H1 (cell line): ENCODE measurements at regions not wholly inside any gene's neighbourhood (a gene's known extent, or its start where the extent isn't known, plus 50 kb on each side); places are given as distances from the start of the nearest gene placed in this dataset.

Source experiments
- CTCF ChIA-PET: fragments of 300-600 bp; sonication (Branson Sonifier 250); formaldehyde crosslinking; loops from one replicate; lab custom pipeline; 2021; ENCODE audit not compliant: partially characterized antibody; lab: Charles Lee
- POLR2A ChIA-PET: fragments of 300-600 bp; sonication (Branson Sonifier 250); formaldehyde crosslinking; loops from one replicate; lab custom pipeline; 2021; ENCODE audit warnings: inconsistent platforms; ENCODE audit not compliant: partially characterized antibody; lab: Charles Lee
- DNase-seq, 2 experiments: peaks; one replicate each; pipeline versions ENCODE4 v3.0.0 to v3.0.0-alpha.2; 2010 to 2022; ENCODE audit warnings: low spot score in 2 of 2, low read depth in 1 of 2, mixed read lengths in 1 of 2
- FAIRE-seq: peaks from 2 replicates; lab custom pipeline; 2011; peaks lifted over from hg19 to GRCh38; lab: Jason Lieb, UNC
- H2AFZ ChIP-seq: 2 replicates; pipeline ENCODE4 v1.8.1; 2012; ENCODE audit warnings: low read length, inconsistent platforms
- H2AK5ac ChIP-seq: 2 replicates; pipeline ENCODE4 v1.6.1; 2013; ENCODE audit warnings: low read depth, low read length
- H2BK120ac ChIP-seq: replicated peaks from 2 replicates; pipeline ENCODE3; 2013; ENCODE audit warnings: low read depth, low read length, inconsistent platforms
- H2BK12ac ChIP-seq: 2 replicates; pipeline ENCODE4 v1.6.1; 2013; ENCODE audit warnings: low read depth, low read length
- H2BK15ac ChIP-seq: 2 replicates; pipeline ENCODE4 v1.6.1; 2013; ENCODE audit warnings: low read length
- H2BK20ac ChIP-seq: 2 replicates; pipeline ENCODE4 v1.6.1; 2013; ENCODE audit warnings: low read length
- H2BK5ac ChIP-seq: 2 replicates; pipeline ENCODE4 v1.6.1; 2013; ENCODE audit warnings: low read depth, low read length
- H3K14ac ChIP-seq: 2 replicates; pipeline ENCODE4 v1.6.1; 2013; ENCODE audit warnings: inconsistent platforms; ENCODE audit not compliant: insufficient read length
- H3K18ac ChIP-seq: 2 replicates; pipeline ENCODE4 v1.6.1; 2013; ENCODE audit warnings: low read length; ENCODE audit errors: extremely low read depth
- H3K23ac ChIP-seq: 2 replicates; pipeline ENCODE4 v1.6.1; 2013; ENCODE audit warnings: inconsistent platforms; ENCODE audit not compliant: insufficient read length
- H3K23me2 ChIP-seq: 2 replicates; pipeline ENCODE4 v1.6.1; 2013; ENCODE audit warnings: low read depth, low read length
- H3K27ac ChIP-seq: 2 replicates; pipeline ENCODE4 v1.6.1; 2011; ENCODE audit warnings: low read depth, low read length, inconsistent platforms
- H3K27me3 ChIP-seq, 4 experiments: replicated peaks in 1 of 4; 1 replicate in 1 of 4; 2 replicates in 3 of 4; pipeline versions ENCODE4 v1.6.1 to v1.8.1; 2011 to 2013; ENCODE audit warnings: low read length in 3 of 4, mild to moderate bottlenecking in 3 of 4, inconsistent platforms in 2 of 4, mixed read lengths in 2 of 4, moderate library complexity in 1 of 4; ENCODE audit not compliant: control insufficient read depth in 3 of 4, insufficient read depth in 3 of 4; ENCODE audit errors: extremely low read depth in 1 of 4
- H3K36me3 ChIP-seq, 4 experiments: 2 replicates each; pipeline versions ENCODE4 v1.6.1 to v1.8.1; 2011 to 2013; ENCODE audit warnings: mild to moderate bottlenecking in 4 of 4, low read length in 3 of 4, moderate library complexity in 2 of 4, control low read depth in 1 of 4, inconsistent platforms in 1 of 4; ENCODE audit not compliant: insufficient read depth in 4 of 4, control insufficient read depth in 2 of 4
- H3K4ac ChIP-seq: replicated peaks from 2 replicates; pipeline ENCODE3; 2013; ENCODE audit warnings: low read length, low read depth, mixed read lengths, inconsistent platforms; ENCODE audit not compliant: insufficient read length
- H3K4me1 ChIP-seq, 4 experiments: replicated peaks in 1 of 4; 1 replicate in 1 of 4; 2 replicates in 3 of 4; pipeline versions ENCODE4 v1.6.1 to v1.8.1; 2011 to 2013; ENCODE audit warnings: low read length in 3 of 4, inconsistent platforms in 2 of 4, mixed read lengths in 1 of 4; ENCODE audit not compliant: insufficient read depth in 4 of 4, control insufficient read depth in 3 of 4
- H3K4me2 ChIP-seq, 2 experiments: 2 replicates each; pipeline versions ENCODE4 v1.6.1 to v1.8.1; 2011 to 2013; ENCODE audit warnings: low read depth in 2 of 2, low read length in 2 of 2, control low read depth in 1 of 2, inconsistent platforms in 1 of 2, mild to moderate bottlenecking in 1 of 2; ENCODE audit not compliant: insufficient read depth in 1 of 2
- H3K4me3 ChIP-seq, 4 experiments: fragments of 200-600, 300-600 bp in 1 of 4; sonication (generic), shearing (Covaris generic), sonication (Bioruptor Twin) in 1 of 4; 2 replicates each; pipeline versions ENCODE4 v1.5.1 to v1.8.1; 2011 to 2016; ENCODE audit warnings: low read length in 4 of 4, low read depth in 3 of 4, control low read depth in 2 of 4, inconsistent platforms in 2 of 4, mild to moderate bottlenecking in 2 of 4, mixed read lengths in 1 of 4, moderate library complexity in 1 of 4; ENCODE audit not compliant: insufficient read depth in 2 of 4; ENCODE audit errors: extremely low read depth in 1 of 4
- H3K56ac ChIP-seq: replicated peaks from 2 replicates; pipeline ENCODE3; 2013; ENCODE audit warnings: low read depth, mild to moderate bottlenecking, mixed read lengths, low read length, inconsistent platforms; ENCODE audit not compliant: insufficient read length
- H3K79me1 ChIP-seq: 2 replicates; pipeline ENCODE4 v1.6.1; 2013; ENCODE audit warnings: low read depth, low read length, control low read depth
- H3K79me2 ChIP-seq, 2 experiments: 2 replicates each; pipeline versions ENCODE4 v1.6.1 to v1.8.1; 2012 to 2013; ENCODE audit warnings: low read length in 2 of 2, mild to moderate bottlenecking in 2 of 2, inconsistent platforms in 1 of 2; ENCODE audit not compliant: insufficient read depth in 2 of 2, control insufficient read depth in 1 of 2
- H3K9ac ChIP-seq, 4 experiments: replicated peaks in 1 of 4; 1 replicate in 1 of 4; 2 replicates in 3 of 4; pipeline versions ENCODE4 v1.6.1 to v1.8.1; 2011 to 2013; ENCODE audit warnings: low read depth in 3 of 4, low read length in 3 of 4, control low read depth in 2 of 4, mild to moderate bottlenecking in 2 of 4, moderate library complexity in 2 of 4, inconsistent platforms in 1 of 4; ENCODE audit errors: extremely low read depth in 1 of 4
- H3K9me3 ChIP-seq, 2 experiments: 2 replicates each; pipeline versions ENCODE4 v1.6.1 to v1.8.1; 2012 to 2013; ENCODE audit warnings: mild to moderate bottlenecking in 2 of 2, moderate library complexity in 2 of 2, control low read depth in 1 of 2, inconsistent platforms in 1 of 2, low read depth in 1 of 2, low read length in 1 of 2, mixed read lengths in 1 of 2; ENCODE audit not compliant: insufficient read depth in 2 of 2
- H4K20me1 ChIP-seq, 2 experiments: replicated peaks in 1 of 2; 2 replicates each; pipeline versions ENCODE3 to v1.8.1; 2011 to 2013; ENCODE audit warnings: inconsistent platforms in 2 of 2, low read length in 2 of 2, mild to moderate bottlenecking in 1 of 2; ENCODE audit not compliant: insufficient read depth in 2 of 2, control insufficient read depth in 1 of 2
- H4K5ac ChIP-seq: 2 replicates; pipeline ENCODE4 v1.6.1; 2013; ENCODE audit warnings: low read length, low read depth, mixed read lengths, inconsistent platforms; ENCODE audit not compliant: insufficient read length
- H4K8ac ChIP-seq: 2 replicates; pipeline ENCODE4 v1.8.0; 2013; ENCODE audit warnings: mild to moderate bottlenecking, moderate library complexity, low read length, inconsistent platforms; ENCODE audit not compliant: insufficient read depth; ENCODE audit errors: extremely low read depth
- H4K91ac ChIP-seq: replicated peaks from 2 replicates; pipeline ENCODE3; 2013; ENCODE audit warnings: low read length, mixed read lengths, inconsistent platforms; ENCODE audit not compliant: insufficient read length
- CBX5 ChIP-seq: fragments of 300-800, 300-1000 bp; sonication (generic); IDR thresholded peaks from 2 replicates; pipeline ENCODE4 v1.7.1; 2016; ENCODE audit warnings: antibody characterized with exemption, low read length, low read depth
- FOSL1 ChIP-seq: IDR thresholded peaks from 2 replicates; pipeline ENCODE4 v1.6.1; 2011; ENCODE audit warnings: mild to moderate bottlenecking, low read depth, low read length, moderate library complexity; ENCODE audit not compliant: insufficient read depth
- KDM5A ChIP-seq: fragments of 200-600 bp; IDR thresholded peaks from 2 replicates; pipeline ENCODE4 v1.7.1; 2012; ENCODE audit warnings: mild to moderate bottlenecking, low read length, inconsistent platforms, mixed read lengths
- POLR2A ChIP-seq, 2 experiments: IDR thresholded peaks; 1 replicate in 1 of 2; 2 replicates in 1 of 2; pipeline ENCODE4 v1.6.1; 2011; ENCODE audit warnings: low read depth in 2 of 2, low read length in 2 of 2, mild to moderate bottlenecking in 2 of 2; ENCODE audit errors: control extremely low read depth in 1 of 2
- RAD21 ChIP-seq, 2 experiments: IDR thresholded peaks in 1 of 2; conservative IDR thresholded peaks in 1 of 2; 2 replicates each; pipeline ENCODE4 v1.6.1; 2011; ENCODE audit warnings: low read depth in 2 of 2, low read length in 2 of 2, improper control_type of control experiment in 1 of 2, inconsistent platforms in 1 of 2, mild to moderate bottlenecking in 1 of 2, moderate library complexity in 1 of 2
- SIN3A ChIP-seq, 2 experiments: IDR thresholded peaks in 1 of 2; conservative IDR thresholded peaks in 1 of 2; 2 replicates each; pipeline ENCODE4 v1.6.1; 2011 to 2012; ENCODE audit warnings: low read length in 2 of 2, improper control_type of control experiment in 1 of 2, low read depth in 1 of 2, mild to moderate bottlenecking in 1 of 2
- SRF ChIP-seq: IDR thresholded peaks from 2 replicates; pipeline ENCODE4 v1.6.1; 2011; ENCODE audit warnings: mild to moderate bottlenecking, low read depth, low read length, moderate library complexity
- TEAD4 ChIP-seq: IDR thresholded peaks from 2 replicates; pipeline ENCODE4 v1.6.1; 2012; ENCODE audit warnings: low read depth, low read length, inconsistent platforms, mixed read lengths
- WGBS, 2 experiments: shearing (Covaris generic) in 1 of 2; methylation state at CpG; one replicate each; pipeline versions ENCODE4 v1.1.6 to v1.1.7; 2013 to 2015; ENCODE audit warnings: low lambda C conversion rate in 2 of 2, mixed read lengths in 2 of 2, inconsistent platforms in 1 of 2, low coverage in 1 of 2, missing lambda C conversion rate in 1 of 2; ENCODE audit not compliant: insufficient replicate concordance in 2 of 2, insufficient coverage in 1 of 2, insufficient read length in 1 of 2; ENCODE audit errors: extremely low coverage in 1 of 2, missing lambda C conversion rate in 1 of 2; 5-methylcytosine and 5-hydroxymethylcytosine counted together

GRCh38 chr4:145320294-145320693, 139.9 kb upstream of the OTUD4 start:
- no peaks in the 10 kb centered on the region for H3K27me3 ChIP-seq
- 88% methylated on average over 5 of the region's 5 CpGs; no CpG with 5 or more reads in 1 of the 2 experiments for WGBS, 2 experiments
- no peak overlapping the region for H3K4me2 ChIP-seq
- H3K27ac ChIP-seq: no peak overlapping the region
- H2BK15ac ChIP-seq: no peak overlapping the region
- no peak overlapping the region for H3K23ac ChIP-seq
- H3K79me2 ChIP-seq: no peaks in the 10 kb centered on the region
- DNase-seq (no peak), FAIRE-seq (no peak)
- H3K4ac ChIP-seq: no peak overlapping the region
- no peak overlapping the region for H4K5ac ChIP-seq
- no peaks in the 10 kb centered on the region for H4K20me1 ChIP-seq
- H2BK120ac ChIP-seq: no peak overlapping the region
- CTCF ChIA-PET: no interaction called here
- H3K18ac ChIP-seq: no peak overlapping the region
- no peak overlapping the region for H3K9ac ChIP-seq
- POLR2A ChIA-PET: no interaction called here
- H3K4me3 ChIP-seq: no peak overlapping the region
- H2AFZ ChIP-seq: no peak overlapping the region
- H2BK12ac ChIP-seq: no peak overlapping the region
- no peak overlapping the region for H2BK20ac ChIP-seq
- H3K4me1 ChIP-seq: no peaks in the 10 kb centered on the region
- H2BK5ac ChIP-seq: no peak overlapping the region
- no peak overlapping the region for H4K8ac ChIP-seq
- no peaks in the 10 kb centered on the region for H3K9me3 ChIP-seq
- no peak overlapping the region for H3K14ac ChIP-seq
- H4K91ac ChIP-seq: no peak overlapping the region
- no peaks in the 10 kb centered on the region for H3K23me2 ChIP-seq
- H3K36me3 ChIP-seq: no peaks in the 10 kb centered on the region
- H3K79me1 ChIP-seq: no peaks in the 10 kb centered on the region
- no peak overlapping the region for H2AK5ac ChIP-seq
- no peak overlapping the region for H3K56ac ChIP-seq
- no peak for TF ChIP-seq SRF
- TF ChIP-seq POLR2A (IDR thresholded peaks at IDR 0.05; ENCODE audit: control extremely low read depth in 1 of 2, low read depth in 2 of 2, low read length in 2 of 2): no peak
- no peak for TF ChIP-seq FOSL1
- no peak for TF ChIP-seq KDM5A
- TF ChIP-seq TEAD4: no peak
- TF ChIP-seq SIN3A (conservative IDR thresholded peaks at IDR 0.05 in 1 of 2, IDR thresholded peaks at IDR 0.05 in 1 of 2; ENCODE audit: low read depth in 1 of 2, low read length in 2 of 2): no peak
- no peak for TF ChIP-seq CBX5
- TF ChIP-seq RAD21 (IDR thresholded peaks at IDR 0.05 in 1 of 2, conservative IDR thresholded peaks at IDR 0.05 in 1 of 2; ENCODE audit: low read depth in 2 of 2, low read length in 2 of 2): no peak
